GM21390 (cell line): ENCODE measurements at regions not wholly inside any gene's neighbourhood (a gene's known extent, or its start where the extent isn't known, plus 50 kb on each side); places are given as distances from the start of the nearest gene placed in this dataset.
"Not testable (repeated sequence)": the region's sequence is repeated elsewhere in the genome, so short reads cannot be mapped to it uniquely, and the experiment has no call there.

Source experiments
- ATAC-seq: cut with Tn5 transposase; IDR thresholded peaks from one replicate; pipeline ENCODE4 v1.9.1; 2021; ENCODE audit not compliant: unreplicated experiment

- ATAC-seq = no peak
Observed at GRCh38 chr1:57532299-57532698, 108.4 kb upstream of the DAB1 start.

DNA sequence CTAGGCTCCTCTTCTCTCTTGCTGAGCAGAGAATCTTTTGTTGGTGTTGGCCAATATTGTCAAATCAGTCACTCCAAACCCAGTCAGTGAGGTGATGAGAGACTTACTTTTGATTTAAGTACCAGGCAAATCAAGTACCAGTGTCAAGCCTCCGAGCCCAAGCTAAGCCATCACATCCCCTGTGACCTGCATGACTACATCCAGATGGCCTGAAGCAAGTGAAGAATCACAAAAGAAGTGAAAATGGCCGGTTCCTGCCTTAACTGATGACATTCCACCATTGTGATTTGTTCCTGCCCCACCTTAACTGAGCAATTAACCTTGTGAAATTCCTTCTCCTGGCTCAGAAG is 107.0 kb upstream of the DAB1 start:
- not testable (repeated sequence) for ATAC-seq

DNA sequence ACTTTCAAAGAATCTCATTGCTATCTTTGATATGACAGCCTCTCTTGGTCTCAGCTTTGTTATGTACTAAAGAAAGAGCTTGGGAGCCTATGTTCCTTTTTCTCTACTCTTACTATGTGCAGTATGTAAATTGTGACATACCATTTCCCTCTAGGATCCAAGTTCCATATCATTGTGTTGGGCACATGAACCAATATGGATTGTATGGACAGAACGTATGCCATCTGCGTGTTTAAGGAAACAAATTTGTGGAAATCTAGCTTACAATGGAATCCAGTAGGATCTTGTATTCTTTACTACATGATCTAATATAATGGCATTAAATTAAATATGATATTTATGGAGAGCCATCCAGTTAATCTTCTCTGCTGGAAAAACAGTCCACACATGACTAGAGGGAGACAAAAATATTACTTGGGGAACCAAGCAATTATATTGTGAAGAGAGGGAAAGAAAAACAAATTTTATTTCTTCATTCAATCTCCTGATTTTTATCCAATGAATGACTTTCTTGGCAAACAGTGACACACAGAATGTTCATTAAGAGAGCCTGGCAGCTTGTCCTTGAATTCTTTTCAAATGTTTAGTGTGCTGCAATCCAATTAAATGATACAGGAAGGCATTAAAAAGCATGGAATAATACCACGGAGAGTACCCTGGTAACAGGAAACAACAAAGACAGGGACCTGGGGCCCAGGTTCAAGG is 106.5 kb upstream of the DAB1 start:
- no peak for ATAC-seq

GRCh38 chr1:57522575-57522974 is 98.7 kb upstream of the DAB1 start:
- no peak for ATAC-seq

DNA sequence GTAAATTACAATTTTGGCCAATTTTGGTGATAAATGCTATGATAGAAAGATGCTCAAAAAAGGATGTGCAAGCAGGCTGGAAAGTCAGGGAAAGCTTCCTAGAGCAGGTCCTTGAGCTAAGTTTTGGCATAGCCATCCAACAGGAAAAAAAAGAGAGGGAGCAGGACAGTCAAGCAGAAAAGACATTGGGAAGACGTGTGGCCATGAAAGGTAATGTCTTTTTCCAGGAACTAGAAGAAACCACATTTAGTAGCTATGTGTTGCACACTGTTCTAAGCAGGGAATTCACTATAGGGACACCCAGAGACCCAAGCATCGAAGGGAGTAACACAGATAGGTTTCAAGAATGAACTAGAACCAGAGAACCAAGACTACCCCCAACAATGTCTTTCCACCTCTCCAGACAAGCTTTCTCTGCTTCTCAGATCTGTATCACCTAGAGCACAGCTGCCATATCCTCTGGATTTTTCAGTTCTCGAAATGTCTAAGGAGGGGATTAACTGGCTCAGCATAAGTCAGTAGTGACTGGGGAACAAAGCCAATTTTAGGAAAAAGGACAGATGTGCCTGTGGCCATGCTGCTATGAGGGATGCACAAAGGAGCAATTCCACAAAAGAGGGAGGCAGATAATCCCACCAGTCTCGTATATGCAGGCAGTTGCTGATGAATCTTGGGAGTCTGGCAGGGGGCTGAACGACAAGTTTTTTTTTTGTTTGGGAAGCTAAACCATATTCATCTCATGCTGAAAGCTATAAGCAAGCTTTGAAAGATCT is 97.1 kb upstream of the DAB1 start:
- ATAC-seq = no peak

GRCh38 chr1:57518496-57518895 is 94.6 kb upstream of the DAB1 start:
- no peak for ATAC-seq

GRCh38 chr1:57517587-57518374 is 93.9 kb upstream of the DAB1 start:
- no peak for ATAC-seq

DNA sequence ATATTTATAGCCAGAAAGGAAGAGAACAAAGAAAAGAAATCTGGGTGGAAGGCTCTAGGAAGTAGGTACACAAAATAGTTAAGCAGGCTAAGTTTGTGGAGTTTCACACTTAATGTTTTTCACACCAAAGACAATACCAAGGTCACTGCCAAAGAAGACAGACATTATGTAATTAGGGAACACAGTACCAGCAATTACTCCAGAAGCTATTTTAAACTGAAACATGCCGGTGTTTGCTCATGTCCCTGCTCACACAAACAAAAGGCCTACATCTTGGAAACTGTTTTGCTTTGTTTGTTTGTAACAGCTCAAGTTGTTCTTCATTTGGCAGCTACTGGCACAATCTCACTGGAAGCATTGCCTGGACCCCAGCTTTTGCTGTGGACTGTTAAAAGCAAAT is 88.5 kb upstream of the DAB1 start:
- ATAC-seq = no peak

- no peak for ATAC-seq
Observed at GRCh38 chr1:57506941-57507340, 83.1 kb upstream of the DAB1 start.

GRCh38 chr1:57503337-57503736 is 79.5 kb upstream of the DAB1 start:
- no peak for ATAC-seq

DNA sequence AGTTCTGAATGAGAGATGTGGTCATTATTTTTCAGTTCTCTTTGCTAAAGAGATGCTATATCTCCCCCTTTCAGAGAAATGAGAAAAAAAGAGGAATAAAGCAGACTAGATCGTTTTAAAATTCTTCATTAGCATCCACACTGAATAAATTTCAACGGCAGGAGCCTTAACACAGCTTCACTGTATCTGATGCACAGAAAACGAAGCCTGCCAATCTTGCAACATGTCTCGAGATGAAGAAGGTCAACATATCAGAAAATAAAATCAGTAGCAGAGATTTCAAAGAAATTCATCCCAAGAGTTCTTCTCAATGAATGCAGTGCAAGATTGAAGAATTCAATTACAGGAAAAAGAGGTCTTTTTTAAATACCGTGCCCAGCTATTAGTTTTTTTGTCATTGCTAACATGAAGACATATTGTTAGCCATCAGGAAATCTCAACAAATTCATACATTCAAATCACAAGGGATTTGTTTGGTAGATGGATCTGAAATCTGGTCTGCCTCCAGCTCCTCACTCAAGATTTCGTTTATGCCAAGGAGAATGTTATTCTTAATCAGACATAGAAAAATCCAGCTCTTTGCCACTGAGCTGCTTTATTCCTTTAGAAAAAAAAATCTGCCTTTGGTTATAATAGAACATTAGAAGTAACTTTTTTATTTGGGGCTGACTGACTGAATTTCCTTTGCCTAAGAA is 76.4 kb upstream of the DAB1 start:
- no peak for ATAC-seq

- ATAC-seq = no peak
Observed at GRCh38 chr1:57494530-57495079, 70.7 kb upstream of the DAB1 start.

DNA sequence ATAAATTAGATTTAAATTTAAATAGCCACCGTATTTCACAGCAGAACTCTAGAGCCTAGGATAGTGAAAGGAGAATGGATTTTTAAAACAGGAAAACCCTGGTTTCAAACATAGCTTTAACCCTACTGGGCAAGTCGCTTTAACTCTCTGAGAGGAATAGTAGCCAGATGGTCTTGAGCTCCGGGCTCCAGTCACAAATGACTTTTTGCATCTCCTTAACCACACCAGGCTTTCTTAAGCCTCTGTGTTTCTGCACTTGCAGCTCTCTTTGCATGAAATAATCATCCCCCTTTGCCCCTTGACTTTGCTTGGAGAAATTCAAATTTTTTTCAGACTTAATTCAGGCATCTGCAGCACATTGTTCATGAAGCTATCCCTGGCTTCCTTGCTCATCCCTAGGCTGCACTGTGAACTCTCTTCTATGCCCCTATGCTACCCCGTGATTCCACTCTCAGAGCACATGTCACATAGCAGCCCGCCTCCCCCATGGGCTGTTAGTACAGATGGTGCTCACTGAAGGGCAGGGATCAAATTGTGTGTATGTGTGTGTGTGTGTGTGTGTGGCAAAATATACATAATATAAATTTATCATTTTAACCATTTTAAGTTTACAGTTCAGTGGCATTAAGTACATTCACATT is 68.8 kb upstream of the DAB1 start:
- no peak for ATAC-seq

DNA sequence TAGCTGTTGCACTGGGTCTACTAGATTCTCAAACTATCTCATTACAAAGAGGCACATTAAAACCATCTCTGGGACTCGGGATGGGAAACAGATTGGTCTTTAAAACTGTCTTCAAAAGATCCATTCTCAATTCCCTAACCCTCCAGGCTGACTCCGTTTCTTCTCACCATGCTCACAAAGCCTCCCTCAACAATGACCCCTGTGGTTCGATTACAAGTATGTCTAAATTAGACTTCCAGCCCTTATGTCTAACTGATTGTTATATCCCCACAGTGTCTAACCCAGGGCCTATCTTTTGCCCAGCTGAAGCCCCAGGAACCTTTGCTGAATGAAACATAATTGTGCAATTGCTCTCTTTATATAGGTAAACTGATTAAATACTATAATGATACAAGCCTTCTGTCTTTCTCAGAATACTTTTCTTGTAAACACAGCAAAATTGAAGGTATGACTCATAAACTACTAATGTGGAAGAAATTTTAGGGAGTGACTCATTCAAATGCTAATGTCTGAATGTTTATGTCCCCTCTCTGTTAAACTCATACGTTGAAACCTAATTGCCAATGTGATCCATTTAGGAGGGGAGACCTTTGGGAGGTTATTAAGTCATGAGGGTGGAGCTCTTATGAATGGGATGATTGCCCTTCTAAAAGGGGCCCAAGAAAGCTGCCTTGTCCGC is 65.6 kb upstream of the DAB1 start:
- ATAC-seq = no peak

GRCh38 chr1:57485643-57486042 is 61.8 kb upstream of the DAB1 start:
- ATAC-seq = no peak

DNA sequence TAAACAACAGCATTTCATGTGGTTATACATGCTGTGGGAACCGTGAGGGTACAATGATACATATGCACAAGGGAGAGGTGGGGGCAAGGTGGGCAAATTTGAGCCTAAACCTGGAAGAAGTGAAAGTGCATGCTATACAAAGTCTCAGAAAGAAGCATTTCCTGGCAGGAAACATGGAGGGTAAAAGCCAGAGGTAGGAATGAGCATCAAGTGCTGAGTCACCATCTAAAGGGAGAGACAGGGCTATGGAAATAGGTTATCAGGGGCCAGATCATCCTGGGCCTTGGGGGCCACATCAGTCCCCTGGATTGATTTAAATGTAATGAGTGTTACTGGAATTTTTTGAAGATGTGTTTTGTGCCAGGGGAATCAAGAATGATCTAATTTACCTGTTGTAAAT is 60.1 kb upstream of the DAB1 start:
- no peak for ATAC-seq

- no peak for ATAC-seq
Observed at GRCh38 chr1:57479471-57479870, 55.6 kb upstream of the DAB1 start.

DNA sequence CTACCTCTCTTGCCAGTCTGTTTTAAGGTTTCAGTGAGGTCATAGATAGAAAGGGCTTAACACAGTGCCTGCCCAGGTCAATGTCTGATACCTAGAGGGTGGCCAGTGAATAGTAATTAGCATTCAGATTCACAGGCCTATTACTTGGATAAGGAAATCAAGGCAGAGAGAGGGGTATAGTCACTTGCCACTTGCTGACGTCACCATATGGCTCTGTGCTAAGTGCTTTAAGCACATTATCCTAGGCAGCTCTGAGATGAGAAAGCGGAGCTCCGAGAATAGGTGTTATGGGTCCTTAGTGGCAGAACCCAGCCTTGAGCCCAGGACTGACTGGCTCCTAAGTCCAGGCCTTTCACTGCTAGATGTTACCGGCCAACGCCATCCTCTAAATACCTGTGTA is 51.5 kb upstream of the DAB1 start:
- ATAC-seq = no peak

DNA sequence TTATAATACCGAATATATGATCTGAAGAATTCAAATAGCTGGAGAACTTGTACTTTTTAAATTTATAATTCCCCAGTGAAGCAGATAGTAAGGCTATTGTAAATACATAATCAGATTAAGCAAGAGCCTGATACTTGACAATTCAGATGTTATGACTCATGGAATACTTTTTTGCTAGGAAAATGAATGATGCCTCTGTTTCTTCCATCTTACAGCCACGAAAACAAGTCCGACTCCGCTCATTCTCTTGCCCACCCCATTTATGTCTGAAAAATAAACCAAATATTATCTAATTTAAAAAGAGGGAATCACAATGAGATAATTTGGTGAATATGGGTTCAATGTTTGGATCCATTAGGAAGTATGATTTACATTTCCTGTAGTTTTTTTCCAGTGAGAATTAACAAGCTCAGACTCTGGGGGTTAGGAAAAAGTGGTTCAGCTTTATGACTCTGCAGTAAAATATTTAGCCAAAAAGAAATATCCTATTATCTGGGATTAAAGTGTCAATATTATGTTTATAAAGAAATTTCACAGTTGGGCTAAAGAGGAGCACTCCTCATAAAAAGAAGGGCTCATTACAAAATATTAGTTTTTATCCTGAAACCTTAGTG is 50.4 kb upstream of the DAB1 start:
- no peak for ATAC-seq
